ENCODE measurements at regions not wholly inside any gene's neighbourhood (a gene's known extent, or its start where the extent isn't known, plus 50 kb on each side); places are given as distances from the start of the nearest gene placed in this dataset.
A peak's percentile ranks its signal among the peaks of the same experiment; 100 is the strongest.

DNA sequence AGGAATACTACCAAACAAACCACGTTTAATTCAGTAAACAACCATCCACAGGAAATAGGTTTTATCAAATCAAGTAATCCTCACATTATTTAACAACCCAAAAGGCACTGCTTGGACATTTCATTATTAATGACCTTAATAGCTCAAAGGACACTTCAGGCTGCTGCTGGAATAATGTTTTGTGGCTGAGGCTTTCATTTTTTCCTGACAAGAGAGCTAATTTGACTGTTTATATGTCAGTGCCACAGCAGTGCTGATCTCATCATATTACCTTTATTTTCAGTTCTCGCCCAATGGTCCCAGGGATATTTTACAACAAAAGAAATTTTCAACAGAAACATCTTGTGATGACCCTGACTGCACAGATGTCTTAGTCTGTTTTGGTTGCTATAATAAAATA lies 589.8 kb upstream of the GRAMD2B start:
- H3K36me3 Mint-ChIP-seq (ENCODE audit: insufficient read depth), result peaks cover 2% of the 10 kb centered on the region

DNA sequence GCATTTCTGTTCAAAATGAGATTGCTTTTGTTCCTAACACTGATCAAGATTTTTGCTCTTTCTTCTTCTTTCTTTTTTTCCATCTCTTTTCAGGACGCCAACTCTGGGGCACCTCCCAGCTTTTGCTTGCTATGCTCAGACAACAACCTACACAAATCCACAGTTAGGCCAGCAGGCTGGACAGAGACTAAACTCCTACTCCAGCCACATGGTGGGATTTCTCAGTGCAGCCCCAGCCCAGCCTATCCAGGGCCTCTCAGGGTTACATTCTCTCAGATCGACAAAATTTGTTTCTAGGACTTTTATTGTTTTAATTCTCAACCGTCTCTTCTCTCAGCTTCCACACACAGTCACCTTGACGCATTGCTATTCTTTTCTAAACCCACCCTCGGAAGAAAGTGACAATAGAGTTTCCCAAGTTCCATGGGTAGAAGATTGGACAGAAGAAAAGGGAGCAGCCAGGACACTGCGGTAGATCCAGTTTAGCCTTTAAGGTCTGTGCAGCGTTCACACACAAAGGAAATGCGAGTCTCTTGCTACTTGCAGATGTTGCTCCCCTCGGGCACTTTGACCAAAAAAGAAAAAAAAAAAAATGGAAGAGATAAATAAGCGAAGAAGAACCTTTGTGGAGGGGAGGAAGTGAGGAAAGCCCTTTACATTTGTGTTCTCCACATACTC lies 588.6 kb upstream of the GRAMD2B start:
- TF ChIP-seq, protein P1, sequence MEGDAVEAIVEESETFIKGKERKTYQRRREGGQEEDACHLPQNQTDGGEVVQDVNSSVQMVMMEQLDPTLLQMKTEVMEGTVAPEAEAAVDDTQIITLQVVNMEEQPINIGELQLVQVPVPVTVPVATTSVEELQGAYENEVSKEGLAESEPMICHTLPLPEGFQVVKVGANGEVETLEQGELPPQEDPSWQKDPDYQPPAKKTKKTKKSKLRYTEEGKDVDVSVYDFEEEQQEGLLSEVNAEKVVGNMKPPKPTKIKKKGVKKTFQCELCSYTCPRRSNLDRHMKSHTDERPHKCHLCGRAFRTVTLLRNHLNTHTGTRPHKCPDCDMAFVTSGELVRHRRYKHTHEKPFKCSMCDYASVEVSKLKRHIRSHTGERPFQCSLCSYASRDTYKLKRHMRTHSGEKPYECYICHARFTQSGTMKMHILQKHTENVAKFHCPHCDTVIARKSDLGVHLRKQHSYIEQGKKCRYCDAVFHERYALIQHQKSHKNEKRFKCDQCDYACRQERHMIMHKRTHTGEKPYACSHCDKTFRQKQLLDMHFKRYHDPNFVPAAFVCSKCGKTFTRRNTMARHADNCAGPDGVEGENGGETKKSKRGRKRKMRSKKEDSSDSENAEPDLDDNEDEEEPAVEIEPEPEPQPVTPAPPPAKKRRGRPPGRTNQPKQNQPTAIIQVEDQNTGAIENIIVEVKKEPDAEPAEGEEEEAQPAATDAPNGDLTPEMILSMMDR (IDR thresholded peaks at IDR 0.05; ENCODE audit: unreplicated experiment), result no peak
- Mint-ChIP-seq H3K27ac (peak overlapping the region; percentile 51), H3K4me1 (ENCODE audit: low read depth) (peaks cover 21% of the 10 kb centered on the region), H3K36me3 (ENCODE audit: insufficient read depth) (peaks cover 2% of the 10 kb centered on the region), H3K9me3 (ENCODE audit: low read depth) (peaks cover 8% of the 10 kb centered on the region), H3K27me3 (no peaks in the 10 kb centered on the region), H3K4me3 (ENCODE audit: low read depth) (no peak overlapping the region)
- no peak for DNase-seq (ENCODE audit: low spot score, unreplicated experiment)

More for the DNA sequence above, 589.8 kb upstream of the GRAMD2B start:
- H3K9me3 Mint-ChIP-seq (ENCODE audit: low read depth), result peaks cover 8% of the 10 kb centered on the region
- no peak overlapping the region for H3K4me3 Mint-ChIP-seq (ENCODE audit: low read depth)
- TF ChIP-seq, protein P1 (IDR thresholded peaks at IDR 0.05; ENCODE audit: unreplicated experiment), result no peak
- no peak overlapping the region for H3K27ac Mint-ChIP-seq
- no peaks in the 10 kb centered on the region for H3K27me3 Mint-ChIP-seq
- no peak for DNase-seq (ENCODE audit: low spot score, unreplicated experiment)
- H3K4me1 Mint-ChIP-seq (ENCODE audit: low read depth), result peaks cover 21% of the 10 kb centered on the region

GRCh38 chr5:125835293-125836172 lies 587.7 kb upstream of the GRAMD2B start:
- Mint-ChIP-seq H3K9me3 (ENCODE audit: low read depth) (peaks cover 8% of the 10 kb centered on the region), H3K27me3 (no peaks in the 10 kb centered on the region), H3K27ac (no peak overlapping the region), H3K4me1 (ENCODE audit: low read depth) (peaks cover 21% of the 10 kb centered on the region), H3K36me3 (ENCODE audit: insufficient read depth) (peaks cover 2% of the 10 kb centered on the region), H3K4me3 (ENCODE audit: low read depth) (no peak overlapping the region)
- TF ChIP-seq, protein P1 (IDR thresholded peaks at IDR 0.05; ENCODE audit: unreplicated experiment), result peak; percentile 77
- DNase-seq (ENCODE audit: low spot score, unreplicated experiment), result peak; percentile 22

DNA sequence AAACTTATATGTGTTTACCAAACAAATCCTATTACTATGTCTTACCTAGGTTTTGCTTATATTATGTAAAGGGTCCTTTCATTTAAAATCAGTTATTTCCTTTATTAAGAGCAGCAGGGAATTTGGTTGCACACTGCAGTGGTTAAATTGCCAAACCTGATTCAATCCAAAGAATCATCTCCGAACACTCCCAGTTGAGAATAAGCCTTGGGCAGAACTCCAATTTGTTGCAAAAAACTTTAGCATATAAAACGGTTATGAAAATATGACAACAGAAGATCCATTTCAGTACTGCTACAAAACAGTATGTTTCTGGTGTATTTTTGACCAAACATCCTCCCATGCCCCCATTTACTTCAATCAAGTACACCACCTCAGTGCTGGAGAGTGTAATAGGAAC lies 587.0 kb upstream of the GRAMD2B start:
- no peak for DNase-seq (ENCODE audit: low spot score, unreplicated experiment)
- Mint-ChIP-seq H3K36me3 (ENCODE audit: insufficient read depth) (peaks cover 2% of the 10 kb centered on the region), H3K4me3 (ENCODE audit: low read depth) (no peak overlapping the region), H3K4me1 (ENCODE audit: low read depth) (peaks cover 21% of the 10 kb centered on the region), H3K27me3 (no peaks in the 10 kb centered on the region), H3K9me3 (ENCODE audit: low read depth) (peaks cover 4% of the 10 kb centered on the region), H3K27ac (no peak overlapping the region)
- TF ChIP-seq, protein P1 (IDR thresholded peaks at IDR 0.05; ENCODE audit: unreplicated experiment), result no peak

GRCh38 chr5:125837866-125838265 lies 585.3 kb upstream of the GRAMD2B start:
- Mint-ChIP-seq H3K9me3 (ENCODE audit: low read depth) (peaks cover 8% of the 10 kb centered on the region), H3K4me1 (ENCODE audit: low read depth) (peaks cover 21% of the 10 kb centered on the region), H3K27ac (no peak overlapping the region), H3K4me3 (ENCODE audit: low read depth) (no peak overlapping the region), H3K36me3 (ENCODE audit: insufficient read depth) (peaks cover 5% of the 10 kb centered on the region), H3K27me3 (no peaks in the 10 kb centered on the region)
- TF ChIP-seq, protein P1 (IDR thresholded peaks at IDR 0.05; ENCODE audit: unreplicated experiment), result no peak
- DNase-seq (ENCODE audit: low spot score, unreplicated experiment), result no peak
